Astrocyte of the cerebellum (primary cell): ENCODE measurements at regions not wholly inside any gene's neighbourhood (a gene's known extent, or its start where the extent isn't known, plus 50 kb on each side); places are given as distances from the start of the nearest gene placed in this dataset.

Source experiments
- DNase-seq: peaks from one replicate; pipeline ENCODE4 v3.0.0-alpha.2; 2011; ENCODE audit warnings: low read depth
- H3K4me3 ChIP-seq: 2 replicates; pipeline ENCODE4 v1.5.1; 2011; ENCODE audit warnings: mild to moderate bottlenecking, low read depth, low read length, moderate library complexity
- in situ Hi-C: cut with HindIII; loops from 2 replicates; pipeline ENCODE4 v1.10.0; 2017; ENCODE audit warnings: low sequenced_read_pairs
- TF ChIP-seq, protein P1 (sequence below): IDR thresholded peaks from 2 replicates; pipeline ENCODE4 v1.5.1; 2012; ENCODE audit warnings: low read length, low read depth, moderate library complexity, mild to moderate bottlenecking; ENCODE audit errors: missing control alignments

- H3K4me3 ChIP-seq, result no peak overlapping the region
- TF ChIP-seq, protein P1, sequence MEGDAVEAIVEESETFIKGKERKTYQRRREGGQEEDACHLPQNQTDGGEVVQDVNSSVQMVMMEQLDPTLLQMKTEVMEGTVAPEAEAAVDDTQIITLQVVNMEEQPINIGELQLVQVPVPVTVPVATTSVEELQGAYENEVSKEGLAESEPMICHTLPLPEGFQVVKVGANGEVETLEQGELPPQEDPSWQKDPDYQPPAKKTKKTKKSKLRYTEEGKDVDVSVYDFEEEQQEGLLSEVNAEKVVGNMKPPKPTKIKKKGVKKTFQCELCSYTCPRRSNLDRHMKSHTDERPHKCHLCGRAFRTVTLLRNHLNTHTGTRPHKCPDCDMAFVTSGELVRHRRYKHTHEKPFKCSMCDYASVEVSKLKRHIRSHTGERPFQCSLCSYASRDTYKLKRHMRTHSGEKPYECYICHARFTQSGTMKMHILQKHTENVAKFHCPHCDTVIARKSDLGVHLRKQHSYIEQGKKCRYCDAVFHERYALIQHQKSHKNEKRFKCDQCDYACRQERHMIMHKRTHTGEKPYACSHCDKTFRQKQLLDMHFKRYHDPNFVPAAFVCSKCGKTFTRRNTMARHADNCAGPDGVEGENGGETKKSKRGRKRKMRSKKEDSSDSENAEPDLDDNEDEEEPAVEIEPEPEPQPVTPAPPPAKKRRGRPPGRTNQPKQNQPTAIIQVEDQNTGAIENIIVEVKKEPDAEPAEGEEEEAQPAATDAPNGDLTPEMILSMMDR, result peak; percentile 38
- DNase-seq, result no peak
- in situ Hi-C loops, result no loop called here
Observed at GRCh38 chr16:87056083-87056482, 261.1 kb downstream of the C16orf95 start.

GRCh38 chr16:87056551-87056950 lies 260.6 kb downstream of the C16orf95 start:
- DNase-seq, result no peak
- TF ChIP-seq, protein P1, result no peak
- H3K4me3 ChIP-seq, result no peak overlapping the region
- in situ Hi-C loops, result no loop called here

GRCh38 chr16:87057211-87057881 lies 259.8 kb downstream of the C16orf95 start:
- no peak for DNase-seq
- H3K4me3 ChIP-seq, result no peak overlapping the region
- TF ChIP-seq, protein P1, result peak; percentile 23
- in situ Hi-C loops, result no loop called here

- in situ Hi-C loops, result no loop called here
Observed at GRCh38 chr16:87057951-87058560, 259.1 kb downstream of the C16orf95 start.

GRCh38 chr16:87058728-87059250 lies 258.4 kb downstream of the C16orf95 start:
- H3K4me3 ChIP-seq, result no peak overlapping the region
- no peak for DNase-seq
- in situ Hi-C loops, result no loop called here
- TF ChIP-seq, protein P1, result no peak

More at GRCh38 chr16:87057951-87058560, 259.1 kb downstream of the C16orf95 start:
- no peak overlapping the region for H3K4me3 ChIP-seq
- no peak for DNase-seq
- TF ChIP-seq, protein P1, result no peak

- in situ Hi-C loops, result no loop called here
- TF ChIP-seq, protein P1, result peak; percentile 50
- H3K4me3 ChIP-seq, result no peak overlapping the region
- peak; percentile 42 for DNase-seq
Observed at GRCh38 chr16:87060034-87060986, 256.9 kb downstream of the C16orf95 start.
